ENCODE measurements at regions not wholly inside any gene's neighbourhood (a gene's known extent, or its start where the extent isn't known, plus 50 kb on each side); places are given as distances from the start of the nearest gene placed in this dataset.
"Not testable (repeated sequence)": the region's sequence is repeated elsewhere in the genome, so short reads cannot be mapped to it uniquely, and the experiment has no call there.

DNA sequence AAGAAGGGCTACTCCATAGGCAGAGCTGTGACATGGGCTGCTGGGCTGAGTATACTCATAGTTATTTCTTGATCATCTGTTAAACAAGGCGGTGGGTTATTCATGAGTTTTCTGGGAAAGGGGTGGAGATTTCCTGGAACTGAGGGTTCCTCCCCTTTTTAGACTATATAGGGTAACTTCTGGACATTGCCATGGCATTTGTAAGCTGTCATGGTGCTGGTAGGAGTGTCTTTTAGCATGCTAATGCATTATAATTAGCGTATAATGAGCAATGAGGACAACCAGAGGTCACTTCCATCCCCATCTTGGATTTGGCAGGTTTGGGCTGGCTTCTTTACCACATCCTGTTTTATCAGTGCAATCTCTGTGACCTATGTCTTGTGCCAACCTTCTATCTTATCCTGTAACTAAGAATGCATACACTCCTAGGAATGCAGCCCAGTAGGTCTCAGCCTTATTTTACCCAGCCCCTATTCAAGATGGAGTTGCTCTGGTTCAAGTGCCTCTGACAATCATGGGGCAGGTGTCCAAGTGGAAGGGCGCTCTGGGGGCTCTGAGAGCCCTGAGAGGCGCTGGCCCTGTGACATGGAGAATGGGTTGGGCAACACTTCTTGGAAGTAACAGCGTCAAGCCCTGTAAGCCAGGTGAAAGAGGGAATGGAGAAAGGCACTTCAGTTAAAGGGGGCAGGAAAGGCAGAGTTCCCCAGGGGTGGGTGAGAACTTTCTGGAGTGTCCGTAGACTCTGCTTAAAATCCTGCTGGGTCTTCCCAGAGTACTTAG lies 354.2 kb upstream of the SULF2 start:
- intact Hi-C loops (cut with micrococcal nuclease), result no loop called here

- intact Hi-C loops (cut with micrococcal nuclease), result no loop called here
These were observed 347.6 kb upstream of the SULF2 start for GRCh38 chr20:48132834-48133233.

DNA sequence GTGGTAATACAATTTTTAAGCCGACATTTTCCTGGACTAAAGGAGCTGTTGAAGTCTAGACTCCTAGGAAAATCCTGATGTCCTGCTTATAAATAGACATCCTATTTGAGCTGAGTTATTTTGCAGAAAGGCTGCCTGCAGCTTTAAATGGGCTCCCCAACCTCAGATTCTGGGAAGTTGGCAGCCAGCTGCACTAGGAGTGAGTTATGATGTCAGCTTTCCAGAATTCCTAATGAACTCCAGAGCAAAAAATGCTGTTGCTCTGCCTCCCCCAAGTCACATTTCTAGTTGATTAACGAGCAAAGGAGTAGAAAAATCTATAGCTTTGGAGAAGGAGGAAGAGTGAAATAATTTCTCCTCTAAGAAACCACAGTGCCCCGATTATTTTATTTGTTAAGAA lies 346.3 kb upstream of the SULF2 start:
- intact Hi-C loops (cut with micrococcal nuclease), result no loop called here

DNA sequence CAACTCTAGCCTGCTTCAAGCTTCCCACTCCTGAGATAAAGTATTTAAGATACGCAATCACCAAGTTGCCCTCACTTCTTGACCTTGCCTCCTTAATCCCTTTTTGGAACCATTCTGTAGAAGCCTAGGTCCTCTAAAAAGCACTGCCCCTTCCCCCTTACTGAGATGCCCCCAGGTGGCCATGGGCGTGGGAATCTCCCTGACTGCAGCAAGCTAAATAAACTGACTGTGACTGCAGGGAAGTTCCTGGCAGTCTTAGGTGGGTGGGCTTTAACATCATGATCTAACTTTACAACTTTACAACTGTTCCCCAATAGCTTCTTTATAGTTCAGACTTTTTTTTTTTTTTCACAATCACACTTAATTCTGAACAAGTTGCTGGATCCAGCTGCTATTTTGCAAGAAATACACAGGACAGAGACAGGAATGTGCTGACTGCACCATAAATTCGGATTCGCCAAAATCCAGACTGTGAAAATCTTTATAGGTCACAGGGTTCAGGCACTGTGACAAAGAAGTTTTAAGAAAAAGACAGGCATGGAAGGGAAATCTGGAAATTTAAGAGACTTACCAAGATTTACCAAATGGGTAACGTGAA lies 344.2 kb upstream of the SULF2 start:
- intact Hi-C loops (cut with micrococcal nuclease), result no loop called here

DNA sequence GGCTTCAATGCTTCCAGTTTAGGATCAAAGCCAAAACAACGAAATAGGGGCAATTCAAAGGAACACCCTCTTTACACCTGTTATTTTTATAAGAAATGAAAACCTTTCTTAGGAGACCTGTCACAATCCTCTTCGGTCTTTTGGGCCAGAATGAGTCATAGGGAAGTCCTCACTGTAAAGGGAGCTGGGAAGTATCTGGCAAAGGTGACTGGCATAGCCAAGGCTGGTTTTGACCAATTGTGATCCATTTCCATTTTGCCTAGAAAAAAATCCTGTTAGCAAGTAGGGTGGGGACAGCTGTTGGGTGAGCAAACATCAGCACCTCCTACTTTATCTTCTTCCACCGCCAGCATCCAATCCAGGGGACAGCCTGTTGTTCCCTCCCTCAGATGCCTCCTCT lies 343.2 kb upstream of the SULF2 start:
- intact Hi-C loops (cut with micrococcal nuclease), result no loop called here

DNA sequence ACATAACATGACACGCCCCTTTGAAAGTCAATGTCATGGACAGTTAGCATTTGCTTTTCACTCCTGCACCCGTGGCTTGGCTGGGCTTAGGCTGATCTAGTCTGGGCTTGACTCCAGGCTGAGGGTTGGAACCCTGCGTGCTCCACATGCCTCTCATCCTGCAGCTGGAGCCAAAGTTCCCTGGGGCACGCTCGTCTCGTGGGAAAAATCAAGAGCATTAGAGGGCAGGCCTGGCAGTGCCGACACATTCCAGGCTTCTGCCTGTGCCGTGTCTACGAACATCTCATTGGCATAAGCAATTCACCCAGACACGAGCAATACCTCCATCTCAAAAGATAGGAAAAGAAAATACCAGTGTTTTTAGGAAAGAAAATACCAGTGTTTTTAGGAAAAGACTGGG lies 342.7 kb upstream of the SULF2 start:
- intact Hi-C loops (cut with micrococcal nuclease), result not testable (repeated sequence)

- intact Hi-C loops (cut with micrococcal nuclease), result not testable (repeated sequence)
These were observed 341.9 kb upstream of the SULF2 start for GRCh38 chr20:48127133-48127532.

GRCh38 chr20:48126227-48126740 lies 341.0 kb upstream of the SULF2 start:
- intact Hi-C loops (cut with micrococcal nuclease), result no loop called here

- intact Hi-C loops (cut with micrococcal nuclease), result no loop called here
These were observed 339.7 kb upstream of the SULF2 start for GRCh38 chr20:48124960-48125359.

- intact Hi-C loops (cut with micrococcal nuclease), result no loop called here
These were observed 339.0 kb upstream of the SULF2 start for GRCh38 chr20:48124181-48124782.

GRCh38 chr20:48120120-48120519 lies 334.8 kb upstream of the SULF2 start:
- intact Hi-C loops (cut with micrococcal nuclease), result no loop called here

GRCh38 chr20:48119389-48119788 lies 334.1 kb upstream of the SULF2 start:
- intact Hi-C loops (cut with micrococcal nuclease), result not testable (repeated sequence)

GRCh38 chr20:48115502-48115901 lies 330.2 kb upstream of the SULF2 start:
- intact Hi-C loops (cut with micrococcal nuclease), result no loop called here

GRCh38 chr20:48107560-48107959 lies 322.3 kb upstream of the SULF2 start:
- intact Hi-C loops (cut with micrococcal nuclease), result no loop called here

GRCh38 chr20:48106428-48106827 lies 321.1 kb upstream of the SULF2 start:
- intact Hi-C loops (cut with micrococcal nuclease), result no loop called here

DNA sequence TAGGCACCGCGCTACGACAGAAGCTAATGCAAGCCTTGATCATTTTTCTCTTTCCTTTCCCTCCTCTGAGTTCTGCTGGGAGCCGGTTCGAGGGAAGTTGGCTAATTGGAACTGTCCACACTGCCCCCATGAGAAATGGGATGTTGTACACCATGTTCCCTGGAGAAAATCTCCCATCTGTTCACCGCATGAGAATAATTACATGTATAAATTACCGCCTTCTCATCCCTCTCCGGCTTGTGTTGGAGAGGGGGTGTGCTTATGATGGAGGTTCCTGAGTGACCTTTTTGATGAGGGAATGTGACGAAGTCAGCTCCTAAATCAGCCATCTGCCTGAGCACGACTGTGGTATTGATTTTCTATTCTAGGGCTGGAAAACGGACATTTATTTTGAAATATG lies 320.2 kb upstream of the SULF2 start:
- intact Hi-C loops (cut with micrococcal nuclease), result no loop called here

- intact Hi-C loops (cut with micrococcal nuclease), result no loop called here
These were observed 317.8 kb upstream of the SULF2 start for GRCh38 chr20:48102931-48103660.

GRCh38 chr20:48102076-48102787 lies 317.0 kb upstream of the SULF2 start:
- intact Hi-C loops (cut with micrococcal nuclease), result no loop called here

- intact Hi-C loops (cut with micrococcal nuclease), result no loop called here
These were observed 315.2 kb upstream of the SULF2 start for GRCh38 chr20:48100483-48100882.

GRCh38 chr20:48098866-48099265 lies 313.6 kb upstream of the SULF2 start:
- intact Hi-C loops (cut with micrococcal nuclease), result no loop called here

GRCh38 chr20:48098099-48098498 lies 312.8 kb upstream of the SULF2 start:
- intact Hi-C loops (cut with micrococcal nuclease), result no loop called here

Data from T-helper 1 cell treated with Interleukin-12 subunit alpha and Interleukin-12 subunit beta and Interleukin-4 antibody, amounts not matched to agents 30 ng/mL and 1 ng/mL, for 36 hours (primary cell).